HG03280 (cell line): ENCODE measurements at regions not wholly inside any gene's neighbourhood (a gene's known extent, or its start where the extent isn't known, plus 50 kb on each side); places are given as distances from the start of the nearest gene placed in this dataset.
"Not testable (repeated sequence)": the region's sequence is repeated elsewhere in the genome, so short reads cannot be mapped to it uniquely, and the experiment has no call there.

Experiments used
- ATAC-seq: cut with Tn5 transposase; IDR thresholded peaks from one replicate; pipeline ENCODE4 v1.9.1; 2021; ENCODE audit warnings: mild to moderate bottlenecking, moderate library complexity; ENCODE audit not compliant: unreplicated experiment

- no peak for ATAC-seq
Measured at GRCh38 chr20:6355754-6356451, 233.1 kb upstream of the FERMT1 start.

GRCh38 chr20:6348908-6349307 is 226.1 kb upstream of the FERMT1 start:
- no peak for ATAC-seq

- no peak for ATAC-seq
Measured at GRCh38 chr20:6347916-6348315, 225.1 kb upstream of the FERMT1 start.

GRCh38 chr20:6341491-6341890 is 218.7 kb upstream of the FERMT1 start:
- no peak for ATAC-seq

- ATAC-seq, result no peak
Measured at GRCh38 chr20:6339176-6339575, 216.3 kb upstream of the FERMT1 start.

GRCh38 chr20:6333110-6333509 is 210.3 kb upstream of the FERMT1 start:
- ATAC-seq, result no peak

GRCh38 chr20:6321235-6321634 is 198.4 kb upstream of the FERMT1 start:
- not testable (repeated sequence) for ATAC-seq

GRCh38 chr20:6311841-6312655 is 189.2 kb upstream of the FERMT1 start:
- ATAC-seq, result no peak

GRCh38 chr20:6311097-6311496 is 188.3 kb upstream of the FERMT1 start:
- ATAC-seq, result no peak

- no peak for ATAC-seq
Measured at GRCh38 chr20:6305536-6305935, 182.7 kb upstream of the FERMT1 start.

- ATAC-seq, result no peak
Measured at GRCh38 chr20:6302041-6302440, 179.2 kb upstream of the FERMT1 start.

- ATAC-seq, result no peak
Measured at GRCh38 chr20:6299456-6299855, 176.6 kb upstream of the FERMT1 start.

GRCh38 chr20:6298049-6298448 is 175.2 kb upstream of the FERMT1 start:
- ATAC-seq, result no peak

- ATAC-seq, result no peak
Measured at GRCh38 chr20:6295867-6296256, 173.0 kb upstream of the FERMT1 start.

- no peak for ATAC-seq
Measured at GRCh38 chr20:6295127-6295866, 172.5 kb upstream of the FERMT1 start.

- no peak for ATAC-seq
Measured at GRCh38 chr20:6287471-6287870, 164.6 kb upstream of the FERMT1 start.

GRCh38 chr20:6282642-6283041 is 159.8 kb upstream of the FERMT1 start:
- no peak for ATAC-seq

- no peak for ATAC-seq
Measured at GRCh38 chr20:6277661-6278240, 154.9 kb upstream of the FERMT1 start.

- not testable (repeated sequence) for ATAC-seq
Measured at GRCh38 chr20:6270404-6270803, 147.6 kb upstream of the FERMT1 start.

- ATAC-seq, result no peak
Measured at GRCh38 chr20:6269168-6269873, 146.5 kb upstream of the FERMT1 start.
